ENCODE measurements at regions not wholly inside any gene's neighbourhood (a gene's known extent, or its start where the extent isn't known, plus 50 kb on each side); places are given as distances from the start of the nearest gene placed in this dataset. TPM values are rescaled to one million over a fixed set of nuclear protein-coding genes. Genes with fewer than 3 reads are reported as not detected.

GRCh38 chr15:68003297-68003696, 50.8 kb upstream of the PIAS1 start:
- no TSS peak for BruUV-seq (replicated peaks)
- Histone ChIP-seq H3K79me2 (ENCODE audit: control insufficient read depth, insufficient read depth, low read length) (no peaks in the 10 kb centered on the region), H3K27me3 (ENCODE audit: control insufficient read depth in 2 of 2, insufficient read depth in 2 of 2, low read length in 2 of 2) (peaks cover 0 to 7% of the 10 kb centered on the region in 2 experiments), H3K9me1 (replicated peaks; ENCODE audit: control insufficient read depth, extremely low read depth, insufficient read depth, low read length) (no peaks in the 10 kb centered on the region), H3K4me2 (ENCODE audit: insufficient read depth, low read length) (no peak overlapping the region), H3K4me3 (replicated peaks in 1 of 3; ENCODE audit: insufficient read depth in 1 of 3, low read depth in 1 of 3, low read length in 3 of 3) (no peak overlapping the region), H3K36me3 (ENCODE audit: control insufficient read depth in 2 of 2, extremely low read depth in 1 of 2, insufficient read depth in 2 of 2, low read length in 2 of 2) (no peaks in the 10 kb centered on the region), H3K9ac (replicated peaks; ENCODE audit: extremely low read depth, insufficient read depth, low read length) (no peak overlapping the region), H4K20me1 (replicated peaks; ENCODE audit: control insufficient read depth, extremely low read depth, insufficient read depth, low read length) (no peaks in the 10 kb centered on the region), H3K4me1 (ENCODE audit: control insufficient read depth, extremely low read depth, insufficient read depth, low read length) (no peaks in the 10 kb centered on the region), H3K27ac (ENCODE audit: insufficient read depth, low read depth, low read length) (no peak overlapping the region), H3K9me3 (replicated peaks; ENCODE audit: control insufficient read depth, insufficient read depth, low read length) (no peaks in the 10 kb centered on the region), H2AFZ (ENCODE audit: low read depth, low read length) (no peak overlapping the region)
- no peak for TF ChIP-seq POLR2A (IDR thresholded peaks at IDR 0.05; ENCODE audit: low read depth, low read length)
- no peak for TF ChIP-seq MYC (IDR thresholded peaks at IDR 0.05; ENCODE audit: low read depth, low read length)
- TF ChIP-seq CTCF (IDR thresholded peaks at IDR 0.05; ENCODE audit: extremely low read depth in 1 of 2, insufficient read depth in 1 of 2, low read depth in 1 of 2, low read length in 2 of 2), result no peak
- no peak for TF ChIP-seq JUN (IDR thresholded peaks at IDR 0.05; ENCODE audit: borderline replicate concordance, insufficient read depth, insufficient read length, low read depth)
- TF ChIP-seq, protein P1, sequence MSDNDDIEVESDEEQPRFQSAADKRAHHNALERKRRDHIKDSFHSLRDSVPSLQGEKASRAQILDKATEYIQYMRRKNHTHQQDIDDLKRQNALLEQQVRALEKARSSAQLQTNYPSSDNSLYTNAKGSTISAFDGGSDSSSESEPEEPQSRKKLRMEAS (IDR thresholded peaks at IDR 0.05; ENCODE audit: insufficient read depth, insufficient read length), result no peak
- TF ChIP-seq POLR2AphosphoS5 (IDR thresholded peaks at IDR 0.05; ENCODE audit: insufficient read depth, low read depth, low read length), result no peak
- TF ChIP-seq GATA2 (IDR thresholded peaks at IDR 0.05; ENCODE audit: insufficient read depth, insufficient read length, low read depth, low read length), result no peak
- no peak for TF ChIP-seq EZH2 (IDR thresholded peaks at IDR 0.05; ENCODE audit: borderline replicate concordance, low read depth, low read length, severe bottlenecking)
- no peak for TF ChIP-seq FOS (IDR thresholded peaks at IDR 0.05; ENCODE audit: borderline replicate concordance, insufficient read depth, low read length)
- ChIA-PET POLR2A (no interaction called here), CTCF (interaction anchor here (1.0 kb wide), 1 partner anchor 17 kb away, joined by 3 read pairs; no protein-coding TSS in a partner anchor)
- DNase-seq (ENCODE audit: low read depth, low spot score) (no peak), FAIRE-seq (no peak)
- intact Hi-C loops (cut with micrococcal nuclease), result no loop called here
- dilution Hi-C loops (cut with MboI; ENCODE audit: extremely low pct_ligation_motif_present, low sequenced_read_pairs), result no loop called here

Small RNAs in the stretch of these regions (small RNA-seq; reads per million reads assigned to genes)
- not detected for gene AC022254.1 (ENCODE audit: insufficient read depth, insufficient read length, low read depth, low replicate concordance)
